H54 (cell line): ENCODE measurements at regions not wholly inside any gene's neighbourhood (a gene's known extent, or its start where the extent isn't known, plus 50 kb on each side); places are given as distances from the start of the nearest gene placed in this dataset.
A peak's percentile ranks its signal among the peaks of the same experiment; 100 is the strongest.

ENCODE experiments used
- DNase-seq: peaks from one replicate; pipeline ENCODE4 v3.0.0; 2011; ENCODE audit warnings: low spot score, mixed read lengths; ENCODE audit not compliant: insufficient read length
- FAIRE-seq: peaks from 3 replicates; lab custom pipeline; 2011; peaks lifted over from hg19 to GRCh38; lab: Jason Lieb, UNC
- POLR2A ChIP-seq: IDR thresholded peaks from 2 replicates; pipeline ENCODE4 v1.6.1; 2011; ENCODE audit warnings: low read depth, mild to moderate bottlenecking, low read length

DNA sequence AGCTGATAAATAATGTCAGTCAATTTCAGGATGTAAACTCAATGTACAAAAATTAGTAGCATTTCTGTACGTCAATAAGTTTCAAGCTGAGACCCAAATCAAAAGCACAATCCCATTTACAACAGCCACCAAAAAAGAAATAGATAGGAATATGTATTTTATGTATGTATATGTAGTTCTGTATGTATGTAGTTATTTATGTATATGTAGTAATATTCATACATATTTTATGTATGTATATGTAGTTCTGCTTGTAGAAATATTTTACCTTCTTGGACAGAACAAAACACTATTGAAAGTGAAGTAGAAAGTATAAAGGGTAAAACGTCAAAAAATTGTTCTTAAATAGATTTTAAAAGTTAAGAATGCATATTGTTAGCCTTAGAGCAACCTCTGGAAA lies 591.0 kb upstream of the SETBP1 start:
- TF ChIP-seq POLR2A, result no peak
- no peak for DNase-seq
- no peak for FAIRE-seq

DNA sequence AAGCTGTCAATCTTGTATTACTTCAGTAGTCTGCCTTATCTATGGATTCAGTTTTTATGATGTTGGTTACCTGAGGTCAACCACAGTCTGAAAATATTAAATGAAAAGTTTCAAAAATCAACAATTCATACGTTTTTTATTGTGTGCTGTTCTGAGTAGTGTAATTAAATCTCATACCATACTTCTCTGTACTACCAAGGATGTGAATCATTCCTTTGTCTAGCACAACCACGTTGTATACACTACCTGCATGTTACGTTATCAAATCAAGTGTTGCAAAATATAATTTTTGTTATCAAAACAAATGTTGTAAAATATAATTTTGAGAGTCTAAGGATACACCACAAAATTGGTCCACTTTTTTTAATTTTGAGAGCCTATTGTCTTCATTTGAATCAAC lies 590.2 kb upstream of the SETBP1 start:
- no peak for DNase-seq
- FAIRE-seq, result no peak
- TF ChIP-seq POLR2A, result no peak

DNA sequence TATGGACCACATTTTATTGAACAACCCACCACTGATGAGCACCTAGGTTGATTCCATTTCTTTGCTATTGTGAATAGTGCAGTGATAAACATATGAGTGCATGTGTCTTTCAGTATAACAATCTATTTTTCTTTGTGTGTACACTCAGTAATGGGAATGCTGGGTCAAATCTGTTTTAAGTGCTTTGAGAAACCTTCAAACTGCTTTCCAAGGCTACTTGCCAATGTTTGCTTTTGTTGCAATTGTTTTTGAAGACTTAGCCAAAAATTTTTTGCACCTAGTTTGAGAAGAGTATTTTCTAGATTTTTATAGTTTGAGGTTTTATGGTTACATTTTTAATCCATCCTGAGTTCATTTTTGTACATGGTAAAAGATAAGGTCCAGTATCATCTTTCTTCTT lies 587.4 kb upstream of the SETBP1 start:
- FAIRE-seq (no peak), DNase-seq (no peak)
- TF ChIP-seq POLR2A, result no peak

DNA sequence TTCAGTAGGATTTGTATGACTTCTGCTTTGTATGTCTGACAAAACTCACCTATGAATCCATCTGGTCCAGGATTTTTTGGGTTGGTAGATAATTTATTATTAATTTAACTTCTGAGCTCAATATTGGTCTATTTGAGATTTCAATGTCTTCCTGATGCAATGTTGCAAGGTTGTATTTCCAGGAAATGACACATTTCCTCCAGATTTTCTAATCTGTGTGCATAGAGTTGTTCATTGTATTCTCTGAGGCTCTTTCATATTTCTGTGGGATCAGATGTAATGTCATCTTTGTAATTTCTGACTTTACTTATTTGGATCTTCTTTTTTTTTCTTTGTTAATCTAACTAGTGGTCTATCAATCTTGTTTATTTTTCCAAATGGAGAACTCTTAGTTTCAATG lies 584.7 kb upstream of the SETBP1 start:
- FAIRE-seq (no peak), DNase-seq (no peak)
- TF ChIP-seq POLR2A, result no peak

DNA sequence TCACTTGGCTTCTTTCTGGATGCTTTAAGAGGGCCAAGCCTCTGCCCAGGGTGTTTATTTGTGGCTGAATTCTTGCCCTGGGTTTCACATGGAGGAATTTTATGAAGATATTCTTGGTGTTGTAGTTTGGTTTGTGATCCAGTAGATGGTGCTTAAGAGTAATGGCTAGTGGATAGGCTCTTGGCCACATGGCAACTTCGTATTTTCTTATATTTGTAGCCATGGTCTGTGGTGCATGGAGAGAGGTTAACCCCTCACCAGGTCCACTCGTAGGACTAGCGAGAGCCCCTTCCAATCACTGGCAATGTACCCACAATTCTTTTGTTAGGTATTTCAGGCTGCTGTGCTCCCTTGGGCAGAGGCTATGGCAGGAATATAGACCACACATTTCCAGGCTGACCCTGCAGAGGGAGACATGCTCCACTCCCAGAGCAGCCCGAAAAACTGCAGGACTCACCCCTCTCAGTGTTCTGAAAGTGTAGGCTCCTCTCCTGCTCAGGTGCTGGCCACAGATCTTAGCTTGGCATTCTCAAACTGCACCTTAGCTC lies 582.1 kb upstream of the SETBP1 start:
- TF ChIP-seq POLR2A, result no peak
- no peak for DNase-seq
- FAIRE-seq, result no peak

DNA sequence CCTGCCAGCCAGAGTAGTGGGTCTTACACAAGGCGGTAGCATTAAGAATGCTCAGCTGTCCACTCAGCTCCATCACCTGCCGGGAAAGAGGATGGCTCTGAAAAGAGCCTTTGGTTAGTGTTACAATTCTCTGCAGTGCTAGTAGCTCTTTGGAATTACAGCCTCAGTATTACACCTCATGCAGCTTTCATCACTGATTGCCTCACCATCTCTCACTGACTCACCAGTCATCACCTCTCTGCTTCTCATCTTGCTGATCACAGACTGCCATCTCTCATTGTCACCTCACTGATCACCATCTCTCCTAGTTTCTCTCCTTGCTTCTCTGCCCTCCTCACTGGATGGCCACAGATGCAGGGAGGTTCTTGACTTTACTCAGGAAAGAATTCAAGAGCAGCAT lies 573.5 kb upstream of the SETBP1 start:
- FAIRE-seq (no peak), DNase-seq (no peak)
- no peak for TF ChIP-seq POLR2A

DNA sequence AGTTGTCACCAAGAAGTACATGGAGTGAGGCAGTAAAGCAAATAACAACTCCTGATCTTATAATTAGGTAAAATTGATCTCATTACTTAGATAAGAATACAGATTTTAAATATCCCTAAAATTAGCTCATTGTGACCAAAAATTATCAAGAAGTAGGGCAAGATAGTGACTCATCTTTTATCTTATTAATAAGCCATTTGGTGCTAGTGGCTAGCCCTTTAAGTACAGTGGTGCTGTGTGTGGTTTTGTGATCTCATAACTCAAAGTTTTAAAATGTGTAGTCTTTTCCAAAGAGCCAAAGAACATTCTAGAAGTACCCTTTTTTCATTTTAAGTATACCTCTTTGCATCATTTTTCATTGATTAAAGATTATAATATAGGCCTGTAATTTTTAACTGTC lies 569.4 kb upstream of the SETBP1 start:
- FAIRE-seq (no peak), DNase-seq (no peak)
- no peak for TF ChIP-seq POLR2A

DNA sequence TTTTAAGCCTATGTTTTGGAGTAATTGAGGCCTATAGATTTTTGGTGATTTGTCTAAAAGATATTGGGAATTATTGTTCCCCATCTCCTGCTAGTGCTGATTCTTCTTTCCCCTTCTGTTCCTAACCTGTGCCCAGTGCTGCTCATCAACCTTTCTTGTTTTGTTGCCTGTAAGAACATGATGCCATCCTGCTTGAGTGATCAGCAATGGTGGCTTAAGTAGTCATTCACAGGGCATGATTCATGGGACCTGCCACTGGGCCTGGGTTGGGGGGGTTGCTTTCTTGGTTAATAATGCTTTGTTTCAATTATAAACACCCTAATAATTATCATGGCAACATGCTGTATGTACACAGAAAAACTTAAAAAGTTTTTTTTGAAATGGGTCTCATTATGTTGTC lies 562.9 kb upstream of the SETBP1 start:
- TF ChIP-seq POLR2A, result no peak
- DNase-seq (no peak), FAIRE-seq (no peak)

DNA sequence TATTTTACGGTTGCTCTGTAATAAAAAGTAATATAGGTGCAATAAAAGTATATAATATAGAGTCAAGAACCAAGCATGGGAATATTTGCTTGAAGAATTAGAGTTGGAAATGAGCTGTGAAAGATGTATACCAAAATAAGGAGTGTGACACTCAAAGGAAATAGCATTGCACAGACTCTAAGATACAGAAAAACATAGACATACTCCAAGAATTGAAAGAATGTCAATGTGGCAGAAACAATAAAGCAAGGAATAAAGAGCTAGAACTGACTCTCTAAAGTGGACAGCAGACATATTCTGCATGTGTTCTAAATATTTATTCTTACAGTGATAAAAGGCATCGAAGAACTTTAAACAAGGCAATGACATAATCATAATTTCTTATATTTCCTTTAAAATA lies 561.1 kb upstream of the SETBP1 start:
- no peak for TF ChIP-seq POLR2A
- FAIRE-seq (no peak), DNase-seq (no peak)

DNA sequence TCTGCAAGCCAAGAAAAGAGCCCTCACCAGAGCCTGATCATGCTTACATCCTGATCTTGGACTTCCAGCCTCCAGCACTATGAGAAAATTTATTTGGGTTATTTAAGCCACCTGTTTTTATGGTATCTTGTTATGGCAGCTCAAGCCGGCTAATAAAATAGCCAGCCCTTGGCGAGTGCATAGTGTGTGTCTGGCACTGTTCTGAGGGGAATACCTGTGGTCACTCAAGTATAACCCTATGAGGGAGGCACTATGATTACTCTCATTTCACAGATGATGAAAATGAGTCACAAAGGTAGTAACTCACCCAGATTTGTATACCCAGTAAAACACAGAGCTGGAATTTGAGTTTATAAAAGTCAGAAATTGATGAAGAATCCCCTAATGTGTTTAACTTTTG lies 556.9 kb upstream of the SETBP1 start:
- no peak for FAIRE-seq
- no peak for TF ChIP-seq POLR2A
- DNase-seq, result no peak

DNA sequence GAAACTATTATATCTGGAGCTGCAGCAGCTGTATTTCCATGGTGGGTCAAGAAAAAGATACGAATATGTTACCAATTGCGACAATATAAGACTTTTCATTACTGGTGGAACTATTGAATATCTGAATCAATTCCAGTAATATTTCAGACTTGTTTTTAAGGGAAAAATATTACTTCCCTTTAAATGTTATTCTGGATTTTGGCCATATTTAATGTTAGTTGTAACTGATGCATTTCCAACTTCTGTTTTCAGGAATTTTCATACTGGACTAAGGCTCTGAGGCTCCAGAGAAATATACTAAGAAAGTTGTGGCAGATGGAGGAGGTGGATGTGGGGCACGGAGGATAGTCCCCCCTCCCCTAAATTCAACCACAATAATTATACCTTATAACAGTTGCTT lies 555.2 kb upstream of the SETBP1 start:
- TF ChIP-seq POLR2A, result no peak
- DNase-seq (no peak), FAIRE-seq (no peak)

DNA sequence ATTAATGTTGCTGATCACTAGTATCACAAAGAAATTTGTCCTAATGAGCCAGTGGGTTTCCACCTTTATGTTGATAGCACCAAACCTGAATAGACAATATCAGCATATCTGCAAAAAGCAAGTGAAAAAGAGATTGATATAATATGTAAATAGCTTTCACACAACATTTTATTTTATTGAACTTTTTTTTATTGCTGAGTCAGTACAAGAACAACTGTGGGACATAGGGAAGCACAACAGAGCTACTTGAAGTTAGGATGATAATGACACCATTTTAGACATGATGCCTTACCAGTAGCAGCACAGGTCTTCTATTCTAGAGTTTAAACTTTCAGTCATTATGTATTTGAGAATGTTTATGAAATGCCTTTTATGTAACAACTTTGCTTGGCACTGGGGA lies 554.1 kb upstream of the SETBP1 start:
- FAIRE-seq (no peak), DNase-seq (no peak)
- no peak for TF ChIP-seq POLR2A

DNA sequence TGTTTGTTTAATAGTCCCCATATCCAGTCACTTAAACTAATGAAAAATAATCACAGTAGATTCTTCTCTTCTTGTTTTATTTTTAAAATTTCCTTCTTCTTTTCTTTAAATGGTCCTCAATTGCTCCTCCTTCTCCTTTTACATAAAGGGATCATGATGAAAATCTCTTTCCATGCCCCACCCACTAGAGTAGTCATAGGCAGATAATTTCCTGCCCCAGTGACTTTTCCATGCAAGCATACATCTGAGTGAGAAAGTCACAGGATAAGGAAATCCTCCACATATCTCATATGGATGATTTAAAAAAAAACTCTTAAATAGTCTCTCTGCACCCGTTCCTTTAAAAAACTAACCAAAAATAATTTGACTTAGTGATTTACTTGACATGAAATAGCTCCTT lies 552.3 kb upstream of the SETBP1 start:
- DNase-seq (no peak), FAIRE-seq (no peak)
- no peak for TF ChIP-seq POLR2A

DNA sequence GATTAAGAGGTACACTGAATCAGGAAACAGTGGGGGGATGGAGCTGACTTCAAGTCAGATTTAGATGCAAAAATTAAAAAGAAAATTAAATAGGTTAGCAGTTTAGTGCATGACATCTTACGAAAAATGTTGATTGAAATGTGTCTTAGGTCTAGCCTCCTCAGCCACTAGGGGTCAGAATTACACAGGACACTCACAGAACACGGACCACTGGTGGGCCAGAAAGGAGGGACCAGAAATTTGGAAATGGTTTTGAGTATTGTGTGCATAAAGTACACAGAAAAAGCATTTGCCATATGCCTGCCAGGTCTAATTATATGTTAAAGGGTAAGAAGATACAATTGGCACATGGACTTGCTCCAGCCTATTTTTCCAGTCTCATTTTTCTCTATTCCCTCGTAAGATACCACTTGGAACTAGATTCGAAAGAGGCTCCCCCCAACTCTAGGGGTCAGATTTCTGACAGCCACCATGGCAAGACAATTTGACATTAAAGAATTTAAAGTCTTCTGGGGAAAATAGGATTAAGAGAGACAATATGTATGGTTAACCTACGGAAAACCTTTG lies 550.2 kb upstream of the SETBP1 start:
- FAIRE-seq (no peak), DNase-seq (peak; percentile 0)
- no peak for TF ChIP-seq POLR2A

DNA sequence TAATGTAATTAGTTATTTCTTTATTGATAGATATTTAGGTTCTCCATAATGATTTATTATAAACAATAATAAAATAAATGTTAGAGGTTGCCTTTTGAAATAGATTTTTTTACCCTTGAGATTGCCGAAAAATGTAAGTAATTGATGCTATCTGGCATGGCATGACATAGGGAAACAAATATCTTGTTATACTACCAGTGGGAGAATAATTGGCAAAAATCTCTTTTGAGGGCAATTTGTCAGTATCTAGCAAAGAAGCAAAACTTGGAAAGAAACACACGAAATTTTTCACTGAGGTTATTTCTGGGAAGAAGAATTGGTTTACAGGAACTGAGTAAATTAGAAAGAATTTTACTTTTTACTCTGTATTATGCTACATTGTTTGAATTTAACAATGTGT lies 547.2 kb upstream of the SETBP1 start:
- TF ChIP-seq POLR2A, result no peak
- DNase-seq (no peak), FAIRE-seq (no peak)
